Thyroid gland (tissue), 4 donors: ENCODE measurements at regions not wholly inside any gene's neighbourhood (a gene's known extent, or its start where the extent isn't known, plus 50 kb on each side); places are given as distances from the start of the nearest gene placed in this dataset.

Source experiments
- DNase-seq, 2 donors: peaks; one replicate each; pipeline ENCODE4 v3.0.0-alpha.2; 2019
- H3K27ac ChIP-seq, 3 donors: fragments of 200-600 bp; sonication (generic); 1 replicate in 2 of 3; 2 replicates in 1 of 3; pipeline ENCODE4 v1.5.1; 2016 to 2019; ENCODE audit warnings: mild to moderate bottlenecking in 1 of 3, moderate library complexity in 1 of 3
- H3K27me3 ChIP-seq: fragments of 200-600 bp; sonication (generic); one replicate; pipeline ENCODE4 v1.5.1; 2019
- H3K36me3 ChIP-seq, 2 donors: fragments of 200-600 bp; sonication (generic); one replicate each; pipeline ENCODE4 v1.5.1; 2016 to 2019
- H3K4me1 ChIP-seq, 2 donors: fragments of 200-600 bp; sonication (generic); one replicate each; pipeline ENCODE4 v1.5.1; 2017 to 2019
- H3K4me3 ChIP-seq, 3 donors: fragments of 200-600 bp; sonication (generic); replicated peaks in 1 of 3; 1 replicate in 2 of 3; 2 replicates in 1 of 3; pipeline ENCODE4 v1.5.1; 2016; ENCODE audit warnings: mild to moderate bottlenecking in 1 of 3
- H3K9me3 ChIP-seq: fragments of 200-600 bp; sonication (generic); one replicate; pipeline ENCODE4 v1.5.1; 2017
- CTCF ChIP-seq, 6 experiments: fragments of 200-600 bp in 3 of 6; fragments of 450-650 bp in 3 of 6; sonication (generic) in 3 of 6; IDR thresholded peaks; one replicate each; pipeline ENCODE4 v1.5.1; 2016 to 2019; ENCODE audit warnings: antibody characterized with exemption in 6 of 6, mild to moderate bottlenecking in 2 of 6, inconsistent platforms in 1 of 6, moderate library complexity in 1 of 6
- POLR2A ChIP-seq, 2 donors: fragments of 450-650 bp; IDR thresholded peaks; one replicate each; pipeline ENCODE4 v1.6.1; 2017; ENCODE audit warnings: antibody characterized with exemption in 2 of 2, mild to moderate bottlenecking in 2 of 2, moderate library complexity in 1 of 2
- WGBS, 2 donors: methylation state at CpG; one replicate each; pipeline ENCODE4 v1.1.5; 2017; 5-methylcytosine and 5-hydroxymethylcytosine counted together
- intact Hi-C: fragments of 100-400 bp; cut with DNase I; formaldehyde crosslinking; loops from one replicate; pipeline ENCODE4 v1.15.1; 2023

GRCh38 chr6:140909625-140910024 is 1223.1 kb upstream of the GJE1 start:
- intact Hi-C loops, result no loop called here
- TF ChIP-seq CTCF (IDR thresholded peaks at IDR 0.05), result no peak
- no peak for TF ChIP-seq POLR2A (IDR thresholded peaks at IDR 0.05)
- WGBS, 2 donors, result 86 to 91% methylated on average over 1 of the region's 1 CpG
- H3K27me3 ChIP-seq, result no peaks in the 10 kb centered on the region
- no peak overlapping the region for H3K27ac ChIP-seq
- no peaks in the 10 kb centered on the region for H3K4me1 ChIP-seq
- DNase-seq, result no peak
- H3K36me3 ChIP-seq, result no peaks in the 10 kb centered on the region
- no peaks in the 10 kb centered on the region for H3K9me3 ChIP-seq
- H3K4me3 ChIP-seq, result no peak overlapping the region

GRCh38 chr6:140909156-140909555 is 1223.6 kb upstream of the GJE1 start:
- intact Hi-C loops, result no loop called here
- DNase-seq, result no peak
- no peak overlapping the region for H3K27ac ChIP-seq
- no peaks in the 10 kb centered on the region for H3K36me3 ChIP-seq
- H3K27me3 ChIP-seq, result no peaks in the 10 kb centered on the region
- no peak overlapping the region for H3K4me3 ChIP-seq
- TF ChIP-seq CTCF (IDR thresholded peaks at IDR 0.05), result no peak
- no peak for TF ChIP-seq POLR2A (IDR thresholded peaks at IDR 0.05)
- H3K4me1 ChIP-seq, result no peaks in the 10 kb centered on the region
- no peaks in the 10 kb centered on the region for H3K9me3 ChIP-seq

- intact Hi-C loops, result no loop called here
- no peak for TF ChIP-seq POLR2A (IDR thresholded peaks at IDR 0.05)
- TF ChIP-seq CTCF (IDR thresholded peaks at IDR 0.05), result no peak
Observed at GRCh38 chr6:140908505-140908904, 1224.2 kb upstream of the GJE1 start.

GRCh38 chr6:140907235-140907634 is 1225.5 kb upstream of the GJE1 start:
- no peak overlapping the region for H3K4me3 ChIP-seq
- no peaks in the 10 kb centered on the region for H3K4me1 ChIP-seq
- 94 to 96% methylated on average over 4 to 8 of the region's 9 CpGs for WGBS, 2 donors
- H3K9me3 ChIP-seq, result no peaks in the 10 kb centered on the region
- H3K27me3 ChIP-seq, result no peaks in the 10 kb centered on the region
- H3K27ac ChIP-seq, result no peak overlapping the region
- intact Hi-C loops, result no loop called here
- DNase-seq, result no peak
- no peaks in the 10 kb centered on the region for H3K36me3 ChIP-seq
- TF ChIP-seq CTCF (IDR thresholded peaks at IDR 0.05) (no peak), POLR2A (IDR thresholded peaks at IDR 0.05) (no peak)

More at GRCh38 chr6:140908505-140908904, 1224.2 kb upstream of the GJE1 start:
- Histone ChIP-seq H3K36me3 (no peaks in the 10 kb centered on the region), H3K27ac (no peak overlapping the region), H3K9me3 (no peaks in the 10 kb centered on the region), H3K4me1 (no peaks in the 10 kb centered on the region), H3K27me3 (no peaks in the 10 kb centered on the region), H3K4me3 (no peak overlapping the region)
- no peak for DNase-seq

- H3K27me3 ChIP-seq, result no peaks in the 10 kb centered on the region
- no peak for TF ChIP-seq CTCF (IDR thresholded peaks at IDR 0.05)
- TF ChIP-seq POLR2A (IDR thresholded peaks at IDR 0.05), result no peak
- H3K4me3 ChIP-seq, result no peak overlapping the region
- no peaks in the 10 kb centered on the region for H3K36me3 ChIP-seq
- no peak for DNase-seq
- intact Hi-C loops, result no loop called here
- no peak overlapping the region for H3K27ac ChIP-seq
- H3K4me1 ChIP-seq, result no peaks in the 10 kb centered on the region
- no peaks in the 10 kb centered on the region for H3K9me3 ChIP-seq
Observed at GRCh38 chr6:140905724-140906123, 1227.0 kb upstream of the GJE1 start.
